Calu3 (cell line): ENCODE measurements at regions not wholly inside any gene's neighbourhood (a gene's known extent, or its start where the extent isn't known, plus 50 kb on each side); places are given as distances from the start of the nearest gene placed in this dataset.
"Not testable (repeated sequence)": the region's sequence is repeated elsewhere in the genome, so short reads cannot be mapped to it uniquely, and the experiment has no call there.

ENCODE experiments used
- BruUV-seq: library from RNA; stranded (reverse); fragments of 400-500 nt; replicated peaks from 2 replicates; lab custom pipeline; 2021; lab: Mats Ljungman, UMichigan
- CTCF ChIA-PET: fragments of 300-600 bp; sonication (Branson Sonifier 250); formaldehyde crosslinking; loops from one replicate; lab custom pipeline; 2022; ENCODE audit warnings: antibody characterized with exemption; lab: Charles Lee
- DNase-seq: peaks from one replicate; pipeline ENCODE4 v3.0.0; 2022
- H3K27ac Mint-ChIP-seq: one replicate; pipeline ENCODE4 v1.8.0; 2022; ENCODE audit warnings: mixed read lengths; ENCODE audit not compliant: unreplicated experiment
- H3K27me3 Mint-ChIP-seq: one replicate; pipeline ENCODE4 v1.8.0; 2022; ENCODE audit warnings: mixed read lengths; ENCODE audit not compliant: unreplicated experiment
- H3K36me3 Mint-ChIP-seq: one replicate; pipeline ENCODE4 v1.8.0; 2022; ENCODE audit warnings: mild to moderate bottlenecking, moderate library complexity, mixed read lengths; ENCODE audit not compliant: insufficient read depth, unreplicated experiment
- H3K4me1 Mint-ChIP-seq: one replicate; pipeline ENCODE4 v1.8.0; 2022; ENCODE audit warnings: mild to moderate bottlenecking, low read depth, mixed read lengths; ENCODE audit not compliant: unreplicated experiment
- H3K4me3 Mint-ChIP-seq: one replicate; pipeline ENCODE4 v1.8.0; 2022; ENCODE audit warnings: mild to moderate bottlenecking, low read depth, moderate library complexity, mixed read lengths; ENCODE audit not compliant: unreplicated experiment
- H3K9me3 Mint-ChIP-seq: one replicate; pipeline ENCODE4 v1.8.0; 2022; ENCODE audit warnings: low read depth, mixed read lengths; ENCODE audit not compliant: unreplicated experiment
- CTCF ChIP-seq: fragments of 200-600 bp; IDR thresholded peaks from one replicate; pipeline ENCODE4 v1.8.0; 2022; ENCODE audit warnings: antibody characterized with exemption; ENCODE audit not compliant: unreplicated experiment
- intact Hi-C: fragments of 100-400 bp; cut with micrococcal nuclease; formaldehyde crosslinking; loops from one replicate; pipeline ENCODE4 v1.10.0; 2022; ENCODE audit not compliant: unreplicated experiment

DNA sequence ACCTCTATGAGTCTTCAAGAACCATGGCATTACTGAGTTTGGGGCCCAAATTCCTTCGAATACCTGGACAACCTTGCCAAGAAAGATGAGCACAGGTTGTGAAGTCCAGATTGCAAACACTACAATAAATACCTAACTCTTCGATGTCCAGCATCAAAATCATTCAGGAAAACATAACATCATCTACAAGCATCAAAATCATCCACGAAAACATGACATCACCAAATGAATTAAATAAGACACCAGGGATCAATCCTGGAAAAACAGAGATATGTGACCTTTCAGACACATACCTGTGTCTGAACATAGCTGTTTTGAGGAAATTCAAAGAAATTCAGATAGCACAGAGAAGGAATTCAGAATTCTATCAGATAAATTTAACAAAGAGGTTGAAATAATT lies 262.0 kb upstream of the KITLG start:
- Mint-ChIP-seq H3K27ac (no peak overlapping the region), H3K9me3 (peaks cover 15% of the 10 kb centered on the region), H3K4me3 (no peak overlapping the region), H3K27me3 (no peaks in the 10 kb centered on the region), H3K4me1 (no peaks in the 10 kb centered on the region), H3K36me3 (no peaks in the 10 kb centered on the region)
- no peak for TF ChIP-seq CTCF
- no TSS peak for BruUV-seq
- CTCF ChIA-PET: no interaction called here
- intact Hi-C loops: no loop called here
- DNase-seq: no peak

DNA sequence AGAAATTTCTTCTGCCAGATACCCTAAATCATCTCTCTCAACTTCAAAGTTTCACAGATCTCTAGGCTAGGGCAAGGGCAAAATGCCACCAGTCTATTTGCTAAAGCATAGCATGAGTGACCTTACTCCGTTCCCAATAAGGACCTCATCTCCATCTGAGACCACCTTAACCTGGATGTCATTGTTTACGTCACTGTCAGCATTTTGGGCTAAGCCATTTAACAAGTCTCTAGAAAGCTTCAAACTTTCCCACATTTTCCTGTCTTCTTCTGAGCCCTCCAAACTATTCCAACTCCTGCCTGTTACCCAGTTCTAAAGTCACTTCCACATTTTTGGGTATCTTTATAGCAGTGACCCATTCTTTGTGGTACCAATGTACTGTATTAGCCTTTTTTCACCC lies 259.2 kb upstream of the KITLG start:
- TF ChIP-seq CTCF: no peak
- Mint-ChIP-seq H3K27ac (no peak overlapping the region), H3K4me3 (no peak overlapping the region), H3K4me1 (peaks cover 9% of the 10 kb centered on the region), H3K36me3 (no peaks in the 10 kb centered on the region), H3K9me3 (peaks cover 12% of the 10 kb centered on the region), H3K27me3 (no peaks in the 10 kb centered on the region)
- CTCF ChIA-PET: no interaction called here
- no TSS peak for BruUV-seq
- intact Hi-C loops: no loop called here
- DNase-seq: no peak

GRCh38 chr12:88836156-88836555 lies 255.9 kb upstream of the KITLG start:
- Mint-ChIP-seq H3K27ac (no peak overlapping the region), H3K9me3 (peaks cover 10% of the 10 kb centered on the region), H3K36me3 (no peaks in the 10 kb centered on the region), H3K27me3 (no peaks in the 10 kb centered on the region), H3K4me3 (no peak overlapping the region), H3K4me1 (peaks cover 19% of the 10 kb centered on the region)
- BruUV-seq: no TSS peak
- no peak for TF ChIP-seq CTCF
- CTCF ChIA-PET: no interaction called here
- intact Hi-C loops: no loop called here
- DNase-seq: no peak

- Mint-ChIP-seq H3K4me1 (peaks cover 19% of the 10 kb centered on the region), H3K36me3 (no peaks in the 10 kb centered on the region), H3K27ac (no peak overlapping the region), H3K27me3 (no peaks in the 10 kb centered on the region), H3K4me3 (no peak overlapping the region), H3K9me3 (peaks cover 5% of the 10 kb centered on the region)
- intact Hi-C loops: no loop called here
- TF ChIP-seq CTCF: no peak
- CTCF ChIA-PET: no interaction called here
- no TSS peak for BruUV-seq
- no peak for DNase-seq
Observed at GRCh38 chr12:88834226-88834625, 254.0 kb upstream of the KITLG start.

GRCh38 chr12:88833641-88834116 lies 253.4 kb upstream of the KITLG start:
- Mint-ChIP-seq H3K27ac (no peak overlapping the region), H3K4me1 (peaks cover 19% of the 10 kb centered on the region), H3K36me3 (no peaks in the 10 kb centered on the region), H3K27me3 (no peaks in the 10 kb centered on the region), H3K9me3 (peaks cover 5% of the 10 kb centered on the region), H3K4me3 (no peak overlapping the region)
- BruUV-seq: no TSS peak
- CTCF ChIA-PET: no interaction called here
- DNase-seq: no peak
- no peak for TF ChIP-seq CTCF
- intact Hi-C loops: no loop called here

- H3K27ac Mint-ChIP-seq, BruUV-seq, H3K4me3 Mint-ChIP-seq, DNase-seq, CTCF ChIA-PET, H3K27me3 Mint-ChIP-seq, H3K9me3 Mint-ChIP-seq, H3K36me3 Mint-ChIP-seq, H3K4me1 Mint-ChIP-seq, intact Hi-C loops: not testable (repeated sequence)
Observed at GRCh38 chr12:88828537-88828936, 248.3 kb upstream of the KITLG start.
